ENCODE measurements at regions not wholly inside any gene's neighbourhood (a gene's known extent, or its start where the extent isn't known, plus 50 kb on each side); places are given as distances from the start of the nearest gene placed in this dataset.

DNA sequence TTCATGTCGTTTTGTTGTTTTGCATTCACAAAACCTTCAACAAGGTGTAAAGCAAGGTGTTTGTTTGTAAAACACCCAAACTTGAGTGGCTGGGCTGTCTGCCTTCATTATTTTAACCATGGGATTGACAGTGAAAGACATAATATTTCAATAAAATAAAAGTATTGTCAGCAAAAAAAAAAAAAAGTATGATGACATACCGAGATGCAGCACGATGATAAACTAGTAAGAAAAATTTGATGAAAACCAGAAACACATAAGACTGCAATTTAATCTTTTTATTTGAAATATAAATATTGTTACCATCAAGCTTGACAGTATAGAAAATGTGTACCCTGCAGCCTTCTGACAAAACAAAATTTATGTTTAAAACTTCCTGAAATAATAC, 419.3 kb upstream of the DYNLRB2 start:
- TF ChIP-seq, protein P1, sequence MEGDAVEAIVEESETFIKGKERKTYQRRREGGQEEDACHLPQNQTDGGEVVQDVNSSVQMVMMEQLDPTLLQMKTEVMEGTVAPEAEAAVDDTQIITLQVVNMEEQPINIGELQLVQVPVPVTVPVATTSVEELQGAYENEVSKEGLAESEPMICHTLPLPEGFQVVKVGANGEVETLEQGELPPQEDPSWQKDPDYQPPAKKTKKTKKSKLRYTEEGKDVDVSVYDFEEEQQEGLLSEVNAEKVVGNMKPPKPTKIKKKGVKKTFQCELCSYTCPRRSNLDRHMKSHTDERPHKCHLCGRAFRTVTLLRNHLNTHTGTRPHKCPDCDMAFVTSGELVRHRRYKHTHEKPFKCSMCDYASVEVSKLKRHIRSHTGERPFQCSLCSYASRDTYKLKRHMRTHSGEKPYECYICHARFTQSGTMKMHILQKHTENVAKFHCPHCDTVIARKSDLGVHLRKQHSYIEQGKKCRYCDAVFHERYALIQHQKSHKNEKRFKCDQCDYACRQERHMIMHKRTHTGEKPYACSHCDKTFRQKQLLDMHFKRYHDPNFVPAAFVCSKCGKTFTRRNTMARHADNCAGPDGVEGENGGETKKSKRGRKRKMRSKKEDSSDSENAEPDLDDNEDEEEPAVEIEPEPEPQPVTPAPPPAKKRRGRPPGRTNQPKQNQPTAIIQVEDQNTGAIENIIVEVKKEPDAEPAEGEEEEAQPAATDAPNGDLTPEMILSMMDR (IDR thresholded peaks at IDR 0.05; ENCODE audit: low read length, missing control alignments): no peak
- H3K4me3 ChIP-seq (replicated peaks; ENCODE audit: low read depth, low read length): no peak overlapping the region
- no peak for DNase-seq (ENCODE audit: low read depth)

DNA sequence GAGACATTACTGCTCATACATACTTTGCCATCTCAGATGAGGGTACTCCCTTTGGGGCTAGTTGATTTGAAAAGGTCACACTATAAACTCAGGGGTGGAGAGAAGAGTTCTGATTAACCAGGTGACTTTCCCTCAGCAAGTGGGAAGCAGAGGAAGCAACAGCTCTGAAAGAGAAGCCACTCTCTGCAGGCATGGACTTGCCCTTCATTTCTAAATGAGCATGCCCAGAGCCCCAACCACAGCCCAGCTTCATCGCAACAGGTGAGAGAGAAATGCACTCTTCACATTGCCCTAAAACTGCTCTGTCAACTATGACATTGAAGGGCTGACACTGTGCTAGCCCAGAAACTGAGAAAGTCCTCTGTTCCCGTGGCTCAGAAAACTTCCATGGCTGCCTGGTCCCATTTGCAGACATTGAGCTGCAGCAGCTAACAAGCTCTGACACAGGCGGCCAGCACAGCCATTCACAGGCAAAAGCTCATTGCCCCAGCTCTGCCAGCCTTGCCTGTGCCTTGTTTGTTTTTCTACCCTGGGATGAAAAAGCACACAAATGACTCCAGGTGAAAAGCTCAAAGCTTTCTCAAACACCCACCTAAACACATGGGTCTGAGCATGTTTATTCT, 419.8 kb upstream of the DYNLRB2 start:
- no peak for DNase-seq (ENCODE audit: low read depth)

DNA sequence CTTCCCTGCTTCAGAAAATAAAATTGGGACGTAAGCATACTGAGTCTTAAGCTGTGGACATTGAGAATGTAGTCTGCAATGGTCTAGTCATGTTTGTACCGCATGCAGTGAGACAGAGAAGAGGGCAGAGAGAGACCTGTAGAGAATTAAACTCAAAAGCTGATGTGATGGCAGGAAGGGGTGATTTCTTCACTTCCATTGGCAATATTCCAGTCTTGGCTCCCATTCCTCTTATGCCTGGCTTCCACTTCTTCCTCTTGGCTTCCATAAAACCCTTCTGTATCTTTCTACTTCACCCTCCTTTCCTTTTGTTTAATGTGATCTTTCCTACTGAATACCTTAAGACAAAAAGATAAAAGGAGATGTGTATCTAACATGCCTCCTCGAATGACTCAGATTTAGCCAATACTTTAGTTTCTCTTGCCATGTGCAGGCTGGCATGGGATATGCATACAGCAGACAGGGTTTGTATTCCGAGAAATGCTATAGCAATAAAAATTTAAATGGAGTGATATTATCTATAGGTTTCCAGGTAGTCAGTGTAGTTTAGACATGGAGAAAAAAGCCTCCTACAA, 423.1 kb upstream of the DYNLRB2 start:
- TF ChIP-seq, protein P1 (IDR thresholded peaks at IDR 0.05; ENCODE audit: low read length, missing control alignments): no peak
- DNase-seq (ENCODE audit: low read depth): no peak
- H3K4me3 ChIP-seq (replicated peaks; ENCODE audit: low read depth, low read length): no peak overlapping the region

More for the DNA sequence above, 419.8 kb upstream of the DYNLRB2 start:
- TF ChIP-seq, protein P1 (IDR thresholded peaks at IDR 0.05; ENCODE audit: low read length, missing control alignments): no peak
- H3K4me3 ChIP-seq (replicated peaks; ENCODE audit: low read depth, low read length): no peak overlapping the region

DNA sequence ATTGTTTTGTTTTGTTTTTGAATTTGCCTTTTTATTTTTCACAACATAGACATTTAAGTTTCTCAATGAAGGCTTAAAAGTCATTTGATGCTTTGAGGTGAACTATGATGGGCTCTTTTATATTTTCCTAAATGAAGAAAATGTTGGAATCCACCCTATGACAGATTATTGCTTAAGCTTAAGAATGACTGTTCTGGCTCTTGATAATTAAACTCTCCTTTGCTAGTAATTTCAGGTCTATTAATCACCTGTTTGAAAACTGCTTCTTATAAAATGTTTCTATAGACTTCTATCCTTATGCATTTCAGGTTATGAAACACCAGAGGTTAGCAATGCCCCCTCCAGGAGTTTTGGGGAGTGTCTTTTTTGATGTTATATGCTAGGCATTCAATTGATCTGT, 424.1 kb upstream of the DYNLRB2 start:
- no peak for DNase-seq (ENCODE audit: low read depth)
- TF ChIP-seq, protein P1 (IDR thresholded peaks at IDR 0.05; ENCODE audit: low read length, missing control alignments): no peak
- H3K4me3 ChIP-seq (replicated peaks; ENCODE audit: low read depth, low read length): no peak overlapping the region

DNA sequence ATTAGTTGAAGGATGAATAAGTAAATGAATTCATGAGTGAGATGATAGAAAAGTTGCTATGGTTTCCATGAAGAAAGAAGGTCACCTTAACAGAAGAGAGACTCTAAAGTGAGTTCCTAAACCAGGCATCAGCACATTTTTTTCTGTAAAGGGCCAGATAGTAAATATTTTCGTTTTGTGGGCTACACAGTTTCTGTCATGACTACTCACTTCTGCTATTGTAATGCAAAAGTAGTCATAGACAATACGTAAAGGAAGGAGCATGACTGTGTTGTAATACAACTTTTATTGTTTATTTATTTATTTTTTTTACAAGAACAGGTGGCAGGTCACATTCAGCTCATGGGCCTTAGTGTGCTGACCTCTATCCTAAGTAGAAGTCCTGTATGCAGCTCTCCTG, 426.1 kb upstream of the DYNLRB2 start:
- DNase-seq (ENCODE audit: low read depth): no peak
- TF ChIP-seq, protein P1 (IDR thresholded peaks at IDR 0.05; ENCODE audit: low read length, missing control alignments): no peak
- H3K4me3 ChIP-seq (replicated peaks; ENCODE audit: low read depth, low read length): no peak overlapping the region

DNA sequence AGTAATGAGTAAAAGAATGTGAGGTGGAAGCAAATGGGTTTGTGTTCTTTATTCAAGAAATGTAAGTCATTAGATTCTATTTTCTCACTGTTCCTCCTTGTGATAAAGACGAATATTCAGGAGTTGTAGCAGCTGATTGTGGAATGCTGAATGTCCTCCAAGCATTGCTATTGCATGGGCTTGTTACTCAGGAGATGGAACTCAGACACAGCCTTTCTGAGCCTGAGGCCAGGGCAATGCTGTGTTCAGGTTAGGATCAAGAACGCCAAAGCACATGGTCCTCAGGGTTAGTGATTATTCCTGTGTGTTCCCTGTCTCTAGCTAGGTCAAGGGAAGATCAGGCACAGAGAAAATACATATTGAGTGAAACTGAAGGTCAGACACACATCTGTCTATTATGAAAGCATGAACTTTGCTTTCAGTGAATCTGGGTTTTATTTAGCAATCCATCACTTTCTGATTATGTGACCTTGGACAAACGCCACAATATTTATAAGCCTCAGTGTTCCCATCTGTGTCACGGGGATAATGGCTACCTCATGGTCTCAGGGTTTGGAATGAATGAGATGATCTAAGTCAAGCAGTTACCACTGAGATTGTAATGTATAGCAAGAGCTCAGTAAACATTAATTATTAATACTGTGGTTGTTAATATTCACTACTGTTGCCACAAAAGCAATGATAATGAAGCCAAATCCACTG, 426.8 kb upstream of the DYNLRB2 start:
- DNase-seq (ENCODE audit: low read depth): no peak

More for the DNA sequence above, 426.8 kb upstream of the DYNLRB2 start:
- no peak overlapping the region for H3K4me3 ChIP-seq (replicated peaks; ENCODE audit: low read depth, low read length)
- TF ChIP-seq, protein P1 (IDR thresholded peaks at IDR 0.05; ENCODE audit: low read length, missing control alignments): no peak
